ENCODE measurements at regions not wholly inside any gene's neighbourhood (a gene's known extent, or its start where the extent isn't known, plus 50 kb on each side); places are given as distances from the start of the nearest gene placed in this dataset.

- DNase-seq: no peak
Observed at GRCh38 chr1:87685311-87686135, 356.8 kb downstream of the LMO4 start.

- DNase-seq: no peak
Observed at GRCh38 chr1:87686136-87686495, 357.4 kb downstream of the LMO4 start.

GRCh38 chr1:87686671-87687070, 358.0 kb downstream of the LMO4 start:
- no peak for DNase-seq

GRCh38 chr1:87688136-87688535, 359.5 kb downstream of the LMO4 start:
- DNase-seq: no peak

GRCh38 chr1:87689487-87689886, 360.8 kb downstream of the LMO4 start:
- DNase-seq: no peak

GRCh38 chr1:87696483-87696882, 367.8 kb downstream of the LMO4 start:
- DNase-seq: no peak

- DNase-seq: no peak
Observed at GRCh38 chr1:87702455-87702854, 373.8 kb downstream of the LMO4 start.

GRCh38 chr1:87705233-87705632, 376.6 kb downstream of the LMO4 start:
- DNase-seq: no peak

- no peak for DNase-seq
Observed at GRCh38 chr1:87706203-87706602, 377.5 kb downstream of the LMO4 start.

GRCh38 chr1:87706779-87707228, 378.1 kb downstream of the LMO4 start:
- DNase-seq: no peak

- DNase-seq: no peak
Observed at GRCh38 chr1:87707411-87707810, 378.7 kb downstream of the LMO4 start.

GRCh38 chr1:87712261-87713010, 383.8 kb downstream of the LMO4 start:
- no peak for DNase-seq

GRCh38 chr1:87714278-87714677, 385.6 kb downstream of the LMO4 start:
- no peak for DNase-seq

GRCh38 chr1:87715052-87715451, 386.4 kb downstream of the LMO4 start:
- no peak for DNase-seq

GRCh38 chr1:87715471-87715870, 386.8 kb downstream of the LMO4 start:
- no peak for DNase-seq

- DNase-seq: no peak
Observed at GRCh38 chr1:87717157-87717670, 388.5 kb downstream of the LMO4 start.

- DNase-seq: no peak
Observed at GRCh38 chr1:87718241-87718950, 389.7 kb downstream of the LMO4 start.

GRCh38 chr1:87719658-87720057, 391.0 kb downstream of the LMO4 start:
- no peak for DNase-seq

- no peak for DNase-seq
Observed at GRCh38 chr1:87720561-87720960, 391.9 kb downstream of the LMO4 start.

- DNase-seq: no peak
Observed at GRCh38 chr1:87723193-87723592, 394.5 kb downstream of the LMO4 start.

GRCh38 chr1:87728169-87728568, 399.5 kb downstream of the LMO4 start:
- no peak for DNase-seq

- DNase-seq: no peak
Observed at GRCh38 chr1:87730274-87731216, 401.9 kb downstream of the LMO4 start.
